GM12891 (cell line): ENCODE measurements at regions not wholly inside any gene's neighbourhood (a gene's known extent, or its start where the extent isn't known, plus 50 kb on each side); places are given as distances from the start of the nearest gene placed in this dataset.

Source experiments
- PAX5 ChIP-seq: IDR thresholded peaks from 2 replicates; pipeline ENCODE4 v1.6.1; 2011; ENCODE audit warnings: low read length, moderate library complexity, mild to moderate bottlenecking; ENCODE audit not compliant: insufficient read depth, severe bottlenecking
- POLR2A ChIP-seq: IDR thresholded peaks from 2 replicates; pipeline ENCODE4 v1.6.1; 2011; ENCODE audit warnings: low read depth, low read length, control low read depth
- POLR2AphosphoS5 ChIP-seq: IDR thresholded peaks from 2 replicates; pipeline ENCODE4 v1.6.1; 2011; ENCODE audit warnings: low read depth, low read length, control low read depth
- POU2F2 ChIP-seq: IDR thresholded peaks from 2 replicates; pipeline ENCODE4 v1.6.1; 2011; ENCODE audit warnings: low read depth, mild to moderate bottlenecking, control low read depth, low read length, moderate library complexity
- SPI1 ChIP-seq: IDR thresholded peaks from 2 replicates; pipeline ENCODE4 v1.6.1; 2011; ENCODE audit warnings: low read depth, low read length, control low read depth
- TAF1 ChIP-seq: IDR thresholded peaks from 2 replicates; pipeline ENCODE4 v1.6.1; 2011; ENCODE audit warnings: low read depth, low read length, control low read depth

DNA sequence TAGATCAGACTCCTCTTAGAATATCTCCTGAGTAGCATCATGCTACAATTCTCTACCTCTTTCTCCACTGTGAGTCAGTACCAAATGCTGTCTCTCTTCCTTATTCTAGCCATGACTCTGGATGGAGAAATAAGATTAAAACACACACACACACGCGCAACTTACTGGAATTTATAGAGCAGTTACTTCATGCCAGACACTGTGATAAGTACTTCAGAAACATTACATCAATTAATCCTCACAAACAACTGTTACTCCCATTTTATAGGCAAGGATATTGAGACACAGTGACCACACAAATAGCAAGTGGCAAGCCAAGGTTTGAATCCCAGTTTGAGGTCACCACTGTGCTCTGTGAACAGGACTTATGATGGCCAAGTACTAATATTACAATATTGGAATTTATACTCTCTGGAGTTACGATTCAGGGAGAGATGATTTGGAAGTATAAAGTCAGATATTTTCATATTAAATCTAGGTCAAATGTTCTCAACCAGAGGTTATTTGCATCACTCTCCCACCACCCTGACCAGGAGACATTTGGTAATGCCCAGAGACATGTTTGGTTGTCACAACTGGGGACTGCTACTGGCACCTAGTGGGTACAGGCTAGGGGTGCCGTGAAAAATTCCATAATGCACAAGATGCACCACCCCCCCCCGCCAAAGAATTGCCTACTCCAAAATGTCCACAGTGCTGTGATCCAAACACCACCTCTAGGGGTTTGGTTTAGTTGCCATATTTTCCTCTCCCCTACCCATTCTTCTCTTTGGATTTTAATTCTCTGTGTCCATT lies 221.6 kb downstream of the LTN1 start:
- no peak for TF ChIP-seq POLR2A
- TF ChIP-seq PAX5, result no peak
- TF ChIP-seq POLR2AphosphoS5, result no peak
- no peak for TF ChIP-seq TAF1
- TF ChIP-seq SPI1, result no peak
- TF ChIP-seq POU2F2, result no peak
